ENCODE measurements at regions not wholly inside any gene's neighbourhood (a gene's known extent, or its start where the extent isn't known, plus 50 kb on each side); places are given as distances from the start of the nearest gene placed in this dataset.

DNA sequence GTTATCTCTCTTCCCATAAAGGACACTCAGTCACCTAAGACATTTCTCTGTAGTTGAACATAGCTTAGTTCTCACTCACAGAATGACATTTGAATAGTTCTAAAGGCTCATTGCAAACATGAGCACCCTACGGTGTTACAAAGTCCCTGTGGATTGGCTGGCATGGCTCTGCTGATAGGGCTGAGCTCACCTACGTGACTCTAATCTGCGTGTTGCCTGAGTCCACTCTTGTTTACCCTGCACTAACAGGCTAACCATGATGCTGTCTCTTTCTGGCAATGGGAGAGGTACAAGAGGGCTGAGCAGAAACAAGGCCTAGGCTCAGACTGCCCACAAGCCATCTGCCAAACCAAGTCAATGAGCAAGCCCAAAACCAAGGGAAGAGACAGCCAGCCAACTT is 103.6 kb downstream of the PALM2AKAP2 start:
- H3K79me2 ChIP-seq (ENCODE audit: low read length): no peaks in the 10 kb centered on the region
- CTCF ChIA-PET: no interaction called here
- no peaks in the 10 kb centered on the region for H3K36me3 ChIP-seq (ENCODE audit: low read depth, low read length)
- no peaks in the 10 kb centered on the region for H4K20me1 ChIP-seq (ENCODE audit: low read length)
- no peak overlapping the region for H3K4me2 ChIP-seq (ENCODE audit: low read length)
- no peak overlapping the region for H3K4me3 ChIP-seq (ENCODE audit: low read length)
- no peaks in the 10 kb centered on the region for H3K9me3 ChIP-seq (ENCODE audit: low read length)
- no peak overlapping the region for H3K9ac ChIP-seq (ENCODE audit: low read length)
- H3K9me2 ChIP-seq (replicated peaks; ENCODE audit: low read length): no peaks in the 10 kb centered on the region
- peaks cover 13% of the 10 kb centered on the region for H3K4me1 ChIP-seq (ENCODE audit: insufficient read depth, low read length)
- no peaks in the 10 kb centered on the region for H3K27me3 ChIP-seq (ENCODE audit: low read length)
- ATAC-seq (no peak), DNase-seq (no peak)
- no peaks in the 10 kb centered on the region for H3F3A ChIP-seq (ENCODE audit: low read length, unreplicated experiment)
- no peak overlapping the region for H2AFZ ChIP-seq (ENCODE audit: low read length)
- no peak overlapping the region for H3K27ac ChIP-seq (ENCODE audit: low read length)
- BruUV-seq (replicated peaks): no TSS peak
- POLR2A ChIA-PET (ENCODE audit: unreplicated experiment): no interaction called here
- TF ChIP-seq, protein P1, sequence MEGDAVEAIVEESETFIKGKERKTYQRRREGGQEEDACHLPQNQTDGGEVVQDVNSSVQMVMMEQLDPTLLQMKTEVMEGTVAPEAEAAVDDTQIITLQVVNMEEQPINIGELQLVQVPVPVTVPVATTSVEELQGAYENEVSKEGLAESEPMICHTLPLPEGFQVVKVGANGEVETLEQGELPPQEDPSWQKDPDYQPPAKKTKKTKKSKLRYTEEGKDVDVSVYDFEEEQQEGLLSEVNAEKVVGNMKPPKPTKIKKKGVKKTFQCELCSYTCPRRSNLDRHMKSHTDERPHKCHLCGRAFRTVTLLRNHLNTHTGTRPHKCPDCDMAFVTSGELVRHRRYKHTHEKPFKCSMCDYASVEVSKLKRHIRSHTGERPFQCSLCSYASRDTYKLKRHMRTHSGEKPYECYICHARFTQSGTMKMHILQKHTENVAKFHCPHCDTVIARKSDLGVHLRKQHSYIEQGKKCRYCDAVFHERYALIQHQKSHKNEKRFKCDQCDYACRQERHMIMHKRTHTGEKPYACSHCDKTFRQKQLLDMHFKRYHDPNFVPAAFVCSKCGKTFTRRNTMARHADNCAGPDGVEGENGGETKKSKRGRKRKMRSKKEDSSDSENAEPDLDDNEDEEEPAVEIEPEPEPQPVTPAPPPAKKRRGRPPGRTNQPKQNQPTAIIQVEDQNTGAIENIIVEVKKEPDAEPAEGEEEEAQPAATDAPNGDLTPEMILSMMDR (conservative IDR thresholded peaks at IDR 0.05; ENCODE audit: low read depth, low read length): no peak
- TF ChIP-seq EZH2 (IDR thresholded peaks at IDR 0.05; ENCODE audit: low read length, unreplicated experiment) (no peak), EZH2phosphoT487 (IDR thresholded peaks at IDR 0.05; ENCODE audit: borderline replicate concordance, low read length) (no peak)
- intact Hi-C loops (cut with micrococcal nuclease): no loop called here

DNA sequence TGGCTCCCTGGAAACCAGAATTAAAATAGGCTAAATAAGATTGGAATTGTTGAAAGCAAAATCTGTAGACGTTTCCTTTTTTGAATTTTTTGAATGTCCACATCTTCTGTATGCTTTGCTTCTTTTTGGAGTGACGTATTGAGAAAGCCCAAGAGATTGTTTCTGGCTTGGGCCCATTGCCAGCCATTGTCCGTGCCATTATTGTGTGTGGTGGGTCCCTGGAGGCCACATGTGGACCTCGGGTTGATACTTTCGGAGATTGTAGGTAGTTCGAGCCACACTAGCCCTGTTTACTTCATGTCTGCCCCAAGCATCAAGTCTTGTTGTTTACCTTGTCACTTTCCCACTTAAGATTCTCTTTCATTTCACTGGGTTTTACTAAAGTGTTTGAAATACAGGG is 106.0 kb downstream of the PALM2AKAP2 start:
- H2AFZ ChIP-seq (ENCODE audit: low read length): no peak overlapping the region
- CTCF ChIA-PET: no interaction called here
- TF ChIP-seq, protein P1 (conservative IDR thresholded peaks at IDR 0.05; ENCODE audit: low read depth, low read length): no peak
- TF ChIP-seq EZH2phosphoT487 (IDR thresholded peaks at IDR 0.05; ENCODE audit: borderline replicate concordance, low read length) (no peak), EZH2 (IDR thresholded peaks at IDR 0.05; ENCODE audit: low read length, unreplicated experiment) (no peak)
- H3F3A ChIP-seq (ENCODE audit: low read length, unreplicated experiment): no peaks in the 10 kb centered on the region
- ATAC-seq (no peak), DNase-seq (no peak)
- H3K4me1 ChIP-seq (ENCODE audit: insufficient read depth, low read length): peaks cover 13% of the 10 kb centered on the region
- POLR2A ChIA-PET (ENCODE audit: unreplicated experiment): no interaction called here
- peak overlapping the region; percentile 56; the same call in 1 of the 2 replicates for H3K4me2 ChIP-seq (ENCODE audit: low read length)
- no peaks in the 10 kb centered on the region for H3K79me2 ChIP-seq (ENCODE audit: low read length)
- no peak overlapping the region for H3K4me3 ChIP-seq (ENCODE audit: low read length)
- intact Hi-C loops (cut with micrococcal nuclease): no loop called here
- H3K9me2 ChIP-seq (replicated peaks; ENCODE audit: low read length): no peaks in the 10 kb centered on the region
- H3K27ac ChIP-seq (ENCODE audit: low read length): no peak overlapping the region
- no TSS peak for BruUV-seq (replicated peaks)
- no peaks in the 10 kb centered on the region for H3K9me3 ChIP-seq (ENCODE audit: low read length)
- H3K36me3 ChIP-seq (ENCODE audit: low read depth, low read length): no peaks in the 10 kb centered on the region
- H4K20me1 ChIP-seq (ENCODE audit: low read length): no peaks in the 10 kb centered on the region
- no peak overlapping the region for H3K9ac ChIP-seq (ENCODE audit: low read length)
- H3K27me3 ChIP-seq (ENCODE audit: low read length): no peaks in the 10 kb centered on the region

DNA sequence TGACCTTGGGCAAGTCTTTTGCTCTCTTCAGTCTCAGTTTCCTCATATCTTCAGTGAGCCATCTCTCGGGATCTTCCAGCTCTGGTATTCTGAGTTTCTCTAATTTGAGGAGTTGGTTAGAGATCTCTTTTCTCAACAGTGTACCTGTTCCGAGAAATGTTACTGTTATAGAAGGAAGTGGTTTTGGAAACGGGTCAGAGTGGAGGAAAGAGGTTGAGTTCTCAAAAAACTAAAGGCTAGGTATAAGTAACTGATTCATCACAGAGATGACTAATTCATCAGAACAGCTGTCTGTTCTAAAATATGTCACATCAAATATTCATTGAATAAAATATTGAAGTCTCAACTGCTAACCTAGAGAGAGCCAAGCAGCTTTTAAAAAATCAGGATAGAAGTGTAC is 106.6 kb downstream of the PALM2AKAP2 start:
- Histone ChIP-seq H3K4me2 (ENCODE audit: low read length) (peak overlapping the region; percentile 56), H3K79me2 (ENCODE audit: low read length) (no peaks in the 10 kb centered on the region), H3K36me3 (ENCODE audit: low read depth, low read length) (no peaks in the 10 kb centered on the region), H3K4me3 (ENCODE audit: low read length) (no peak overlapping the region), H3K9ac (ENCODE audit: low read length) (no peak overlapping the region), H3K27me3 (ENCODE audit: low read length) (no peaks in the 10 kb centered on the region), H3K27ac (ENCODE audit: low read length) (no peak overlapping the region), H3K9me2 (replicated peaks; ENCODE audit: low read length) (no peaks in the 10 kb centered on the region), H3K4me1 (ENCODE audit: insufficient read depth, low read length) (peaks cover 13% of the 10 kb centered on the region), H3F3A (ENCODE audit: low read length, unreplicated experiment) (no peaks in the 10 kb centered on the region), H4K20me1 (ENCODE audit: low read length) (no peaks in the 10 kb centered on the region), H2AFZ (ENCODE audit: low read length) (no peak overlapping the region), H3K9me3 (ENCODE audit: low read length) (no peaks in the 10 kb centered on the region)
- POLR2A ChIA-PET (ENCODE audit: unreplicated experiment): no interaction called here
- DNase-seq (peak; percentile 54), ATAC-seq (peak; percentile 62)
- no TSS peak for BruUV-seq (replicated peaks)
- CTCF ChIA-PET: interaction anchor here (0.9 kb wide), 1 partner anchor 17 kb away, joined by 5 read pairs; no protein-coding TSS in a partner anchor
- TF ChIP-seq, protein P1 (conservative IDR thresholded peaks at IDR 0.05; ENCODE audit: low read depth, low read length): no peak
- TF ChIP-seq EZH2 (IDR thresholded peaks at IDR 0.05; ENCODE audit: low read length, unreplicated experiment) (no peak), EZH2phosphoT487 (IDR thresholded peaks at IDR 0.05; ENCODE audit: borderline replicate concordance, low read length) (no peak)
- intact Hi-C loops (cut with micrococcal nuclease): no loop called here

Data from PC-3 (cell line).